Activated CD8-positive, alpha-beta memory T cell treated with anti-CD3 and anti-CD28 coated beads, Interleukin-2, amount 10 ng/mL, durations not matched to agents 7 days and 5 days (primary cell): ENCODE measurements at regions not wholly inside any gene's neighbourhood (a gene's known extent, or its start where the extent isn't known, plus 50 kb on each side); places are given as distances from the start of the nearest gene placed in this dataset.

ENCODE experiments used
- ATAC-seq: fragments of 150-1000 bp; cut with Tn5 transposase; one replicate; pipeline ENCODE4 v1.10.0; 2021; ENCODE audit warnings: moderate library complexity
- CTCF ChIA-PET: fragments of 350-600 bp; sonication (Branson Sonifier 250); formaldehyde crosslinking; loops from one replicate; lab custom pipeline; 2021; ENCODE audit warnings: antibody characterized with exemption; lab: Charles Lee
- DNase-seq: peaks from one replicate; pipeline ENCODE4 v3.0.0-alpha.2; 2020
- H3K27ac Mint-ChIP-seq: one replicate; pipeline ENCODE4 v1.8.0; 2021; ENCODE audit warnings: mild to moderate bottlenecking, mixed read lengths
- H3K27me3 Mint-ChIP-seq: one replicate; pipeline ENCODE4 v1.8.0; 2021; ENCODE audit warnings: mixed read lengths
- H3K36me3 Mint-ChIP-seq: one replicate; pipeline ENCODE4 v1.8.0; 2021; ENCODE audit warnings: mild to moderate bottlenecking, mixed read lengths
- H3K4me1 Mint-ChIP-seq: one replicate; pipeline ENCODE4 v1.8.0; 2021; ENCODE audit warnings: mixed read lengths
- H3K4me3 Mint-ChIP-seq: one replicate; pipeline ENCODE4 v1.8.0; 2021; ENCODE audit warnings: mild to moderate bottlenecking, moderate library complexity, mixed read lengths
- H3K9me3 Mint-ChIP-seq: one replicate; pipeline ENCODE4 v1.8.0; 2022; ENCODE audit warnings: low read depth, mixed read lengths

DNA sequence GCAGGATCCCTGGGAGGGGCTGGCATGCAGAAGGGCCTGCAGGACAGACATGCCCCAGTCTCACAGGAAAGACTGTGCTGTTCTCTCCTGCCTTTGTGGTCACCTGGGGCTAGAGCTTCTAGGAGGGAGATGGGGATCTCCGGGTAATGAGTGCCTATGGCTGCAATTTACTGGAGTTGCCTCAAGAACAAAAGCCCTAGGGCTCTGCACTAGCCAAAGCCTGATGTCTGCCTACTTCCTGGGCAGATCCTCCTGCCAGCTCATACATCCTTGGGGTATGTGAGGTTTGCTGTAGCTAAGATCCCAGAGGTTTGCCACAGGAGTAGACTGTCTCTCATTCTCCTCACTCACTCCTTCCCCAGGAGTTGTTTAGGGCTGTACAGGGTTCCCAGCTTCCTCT, 106.9 kb upstream of the PPFIA2 start:
- CTCF ChIA-PET, result no interaction called here
- H3K9me3 Mint-ChIP-seq, result no peaks in the 10 kb centered on the region
- H3K4me3 Mint-ChIP-seq, result no peak overlapping the region
- ATAC-seq, result no peak
- H3K27me3 Mint-ChIP-seq, result no peaks in the 10 kb centered on the region
- H3K27ac Mint-ChIP-seq, result no peak overlapping the region
- DNase-seq, result no peak
- H3K4me1 Mint-ChIP-seq, result no peaks in the 10 kb centered on the region
- no peaks in the 10 kb centered on the region for H3K36me3 Mint-ChIP-seq

DNA sequence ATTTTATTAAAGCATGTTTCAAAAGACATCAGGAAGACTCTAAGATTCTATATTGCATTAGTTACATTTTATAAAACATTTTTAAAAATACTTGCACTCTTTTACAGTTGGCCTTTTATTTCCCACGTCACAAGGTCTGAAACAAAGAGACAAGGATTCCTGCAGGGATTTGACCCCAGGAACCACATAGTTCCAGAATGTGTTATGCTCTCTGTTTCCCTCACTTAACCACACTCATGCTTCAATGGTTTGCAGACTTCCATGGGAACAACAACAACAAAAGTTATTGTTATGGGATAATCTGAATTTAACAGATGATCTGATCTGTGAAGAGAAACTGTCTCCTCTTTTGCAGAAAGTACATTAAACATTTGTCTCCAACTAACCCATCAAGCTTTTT, 104.3 kb upstream of the PPFIA2 start:
- Mint-ChIP-seq H3K27me3 (no peaks in the 10 kb centered on the region), H3K4me3 (no peak overlapping the region), H3K4me1 (no peaks in the 10 kb centered on the region), H3K9me3 (no peaks in the 10 kb centered on the region), H3K27ac (no peak overlapping the region), H3K36me3 (no peaks in the 10 kb centered on the region)
- CTCF ChIA-PET, result no interaction called here
- no peak for DNase-seq
- ATAC-seq, result no peak

DNA sequence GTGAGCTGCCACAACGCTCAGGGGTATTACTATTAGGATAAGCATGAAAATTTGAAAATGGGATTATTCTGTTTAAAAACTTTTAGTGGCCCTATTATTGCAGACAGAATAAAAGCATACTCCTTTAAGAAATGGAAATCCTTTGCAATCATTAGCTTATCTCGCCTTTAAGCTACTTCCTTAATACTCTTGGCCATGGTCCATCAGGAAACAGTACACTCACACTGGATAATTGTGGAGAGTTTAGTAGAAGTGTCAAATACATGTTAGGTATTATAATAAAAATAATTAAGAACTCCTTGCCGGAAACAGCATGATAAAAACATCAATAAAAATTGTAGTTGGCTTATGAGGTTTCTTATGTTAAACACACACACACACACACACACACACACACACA, 100.4 kb upstream of the PPFIA2 start:
- Mint-ChIP-seq H3K27ac (no peak overlapping the region), H3K4me1 (no peaks in the 10 kb centered on the region), H3K4me3 (no peak overlapping the region), H3K36me3 (no peaks in the 10 kb centered on the region), H3K27me3 (no peaks in the 10 kb centered on the region), H3K9me3 (peaks cover 4% of the 10 kb centered on the region)
- CTCF ChIA-PET, result no interaction called here
- DNase-seq (no peak), ATAC-seq (no peak)

DNA sequence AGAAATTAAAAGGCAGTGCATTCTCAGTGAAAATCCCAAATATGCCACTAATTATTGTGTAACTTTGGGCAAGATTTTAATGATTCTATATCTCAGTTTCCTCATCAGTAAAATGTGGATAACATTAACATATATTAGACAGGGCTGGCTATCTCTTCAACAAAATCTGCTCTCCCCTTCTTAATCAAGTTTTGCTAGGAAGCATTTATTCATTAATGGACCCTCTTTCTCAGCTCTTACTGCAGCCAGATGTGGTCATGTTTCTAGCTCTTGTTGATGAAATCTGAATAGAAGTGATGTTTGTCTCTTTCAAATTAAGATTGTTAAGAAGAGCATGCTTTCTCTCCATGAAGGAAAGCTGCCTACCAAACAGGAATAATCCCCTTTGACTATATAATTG, 84.4 kb upstream of the PPFIA2 start:
- no peaks in the 10 kb centered on the region for H3K27me3 Mint-ChIP-seq
- H3K27ac Mint-ChIP-seq, result no peak overlapping the region
- no peak overlapping the region for H3K4me3 Mint-ChIP-seq
- no peaks in the 10 kb centered on the region for H3K4me1 Mint-ChIP-seq
- CTCF ChIA-PET, result no interaction called here
- no peak for DNase-seq
- no peaks in the 10 kb centered on the region for H3K9me3 Mint-ChIP-seq
- no peak for ATAC-seq
- no peaks in the 10 kb centered on the region for H3K36me3 Mint-ChIP-seq

DNA sequence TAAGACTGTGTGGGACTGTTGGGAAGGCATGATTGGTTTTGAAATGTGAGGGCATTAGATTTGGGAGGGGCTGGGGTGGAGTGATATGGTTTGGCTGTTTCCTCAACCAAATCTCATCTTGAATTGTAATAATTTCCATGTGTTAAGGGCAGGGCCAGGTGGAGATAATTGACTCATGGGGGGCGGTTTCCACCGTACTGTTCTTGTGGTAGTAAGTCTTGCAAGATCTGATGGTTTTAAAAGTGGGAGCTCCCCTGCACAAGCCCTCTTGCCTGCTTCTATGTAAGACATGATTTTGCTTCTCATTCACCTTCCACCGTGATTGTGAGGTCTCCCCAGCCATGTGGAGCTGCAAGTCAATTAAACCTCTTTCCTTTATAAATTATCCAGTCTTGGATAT, 76.6 kb upstream of the PPFIA2 start:
- Mint-ChIP-seq H3K27ac (no peak overlapping the region), H3K4me1 (no peaks in the 10 kb centered on the region), H3K9me3 (peaks cover 7% of the 10 kb centered on the region), H3K4me3 (no peak overlapping the region), H3K36me3 (no peaks in the 10 kb centered on the region), H3K27me3 (no peaks in the 10 kb centered on the region)
- CTCF ChIA-PET, result no interaction called here
- ATAC-seq, result no peak
- DNase-seq, result no peak

DNA sequence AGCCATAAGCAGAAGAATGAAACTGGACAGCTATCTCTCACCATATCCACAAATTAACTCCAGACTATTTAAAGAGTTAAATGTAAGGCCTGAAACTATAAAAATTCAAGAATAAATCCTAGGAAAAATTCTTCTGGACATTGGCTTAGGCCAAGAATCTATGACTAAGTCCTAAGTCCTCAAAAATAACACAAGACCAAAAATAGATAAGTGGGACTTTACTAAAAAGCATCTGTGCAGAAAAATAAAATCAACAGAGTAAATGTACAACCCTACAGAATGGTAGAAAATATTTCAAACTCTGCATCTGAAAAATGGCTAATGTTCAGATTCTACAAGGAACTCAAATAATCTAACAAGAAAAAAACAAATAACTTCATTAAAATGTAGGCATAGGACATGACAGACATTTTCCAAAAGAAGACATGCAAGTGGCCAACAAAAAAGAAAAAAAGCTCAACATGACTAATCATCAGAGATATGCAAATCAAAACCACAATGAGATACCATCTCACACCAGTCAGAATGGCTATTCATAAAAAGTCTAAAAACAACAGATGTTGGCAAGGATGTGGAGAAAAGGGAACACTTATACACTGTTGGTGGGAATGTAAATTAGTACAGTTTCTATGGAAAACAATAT, 61.0 kb upstream of the PPFIA2 start:
- no peaks in the 10 kb centered on the region for H3K27me3 Mint-ChIP-seq
- peaks cover 2% of the 10 kb centered on the region for H3K4me1 Mint-ChIP-seq
- H3K27ac Mint-ChIP-seq, result no peak overlapping the region
- H3K36me3 Mint-ChIP-seq, result no peaks in the 10 kb centered on the region
- DNase-seq, result no peak
- no peaks in the 10 kb centered on the region for H3K9me3 Mint-ChIP-seq
- no peak overlapping the region for H3K4me3 Mint-ChIP-seq
- CTCF ChIA-PET, result no interaction called here
- no peak for ATAC-seq

DNA sequence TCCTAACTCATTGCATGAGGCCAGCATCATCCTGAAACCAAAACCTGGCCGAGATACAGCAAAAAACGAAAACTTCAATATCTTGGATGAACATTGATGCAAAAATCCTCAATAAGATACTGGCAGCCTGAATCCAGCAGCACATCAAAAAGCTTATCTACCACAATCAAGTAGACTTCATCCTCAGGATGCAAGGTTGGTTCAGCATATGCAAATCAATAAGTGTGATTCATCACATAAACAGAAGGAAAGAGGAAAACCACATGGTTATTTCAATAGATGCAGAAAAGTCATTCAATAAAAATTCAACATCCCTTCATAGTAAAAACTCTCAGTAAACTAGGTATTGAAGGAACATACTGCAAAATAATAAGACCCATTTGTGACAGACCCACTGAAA, 56.5 kb upstream of the PPFIA2 start:
- H3K4me3 Mint-ChIP-seq, result no peak overlapping the region
- ATAC-seq (no peak), DNase-seq (no peak)
- CTCF ChIA-PET, result no interaction called here
- H3K36me3 Mint-ChIP-seq, result no peaks in the 10 kb centered on the region
- peaks cover 2% of the 10 kb centered on the region for H3K4me1 Mint-ChIP-seq
- no peak overlapping the region for H3K27ac Mint-ChIP-seq
- H3K27me3 Mint-ChIP-seq, result no peaks in the 10 kb centered on the region
- H3K9me3 Mint-ChIP-seq, result no peaks in the 10 kb centered on the region

DNA sequence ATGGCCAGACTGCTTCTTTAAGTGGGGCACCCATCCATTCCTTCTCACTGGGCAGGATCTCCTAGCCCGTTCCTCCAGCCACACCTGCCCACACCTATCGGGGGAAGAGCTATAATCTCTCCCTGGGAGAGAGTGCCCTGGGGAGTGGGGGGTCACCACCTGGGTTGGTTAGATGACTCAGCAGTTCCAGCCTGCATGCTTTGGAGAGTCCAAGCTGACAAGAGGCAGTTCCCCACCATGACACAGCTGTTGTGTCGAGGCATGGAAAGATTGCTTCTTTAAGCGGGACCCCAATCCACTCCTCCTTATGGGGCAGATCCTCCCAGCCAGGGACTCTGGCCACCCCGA, 52.6 kb upstream of the PPFIA2 start:
- CTCF ChIA-PET, result no interaction called here
- Mint-ChIP-seq H3K4me3 (no peak overlapping the region), H3K27me3 (no peaks in the 10 kb centered on the region), H3K36me3 (no peaks in the 10 kb centered on the region), H3K9me3 (no peaks in the 10 kb centered on the region), H3K27ac (no peak overlapping the region), H3K4me1 (peaks cover 2% of the 10 kb centered on the region)
- DNase-seq (no peak), ATAC-seq (no peak)

DNA sequence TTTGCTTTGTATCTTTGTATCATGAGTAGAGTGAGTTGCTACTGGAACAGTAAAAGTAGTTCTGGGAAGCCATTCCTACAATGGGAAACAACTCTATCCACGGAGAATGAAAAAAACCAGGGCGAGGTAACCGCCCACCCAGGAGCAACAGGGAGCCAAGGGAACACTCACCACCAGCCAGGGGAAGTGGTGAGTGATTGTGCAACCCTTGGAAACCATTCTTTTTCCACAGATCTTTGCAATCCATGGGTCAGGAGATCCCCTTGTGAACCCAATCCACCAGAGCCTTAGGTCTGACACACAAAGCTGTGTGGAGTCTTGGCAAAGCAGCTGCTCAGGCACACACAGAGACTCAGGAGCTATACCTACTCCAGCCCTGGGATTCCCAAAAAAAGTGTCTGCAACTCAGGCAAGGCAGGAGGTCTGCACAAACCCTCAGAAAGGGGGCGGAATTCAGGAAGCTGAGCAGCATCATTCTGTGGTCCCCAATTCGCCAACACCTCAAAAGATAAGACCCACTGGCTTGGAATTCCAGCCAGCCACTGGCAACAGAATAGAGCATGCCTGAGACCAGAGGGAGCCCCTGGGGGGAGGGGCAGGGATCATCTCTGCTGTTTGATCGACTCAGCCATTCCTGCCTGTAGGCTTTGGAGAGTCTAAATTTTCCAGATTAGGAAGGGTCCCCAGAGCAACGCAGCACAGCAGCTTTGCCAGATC, 52.1 kb upstream of the PPFIA2 start:
- DNase-seq (no peak), ATAC-seq (no peak)
- Mint-ChIP-seq H3K36me3 (no peaks in the 10 kb centered on the region), H3K27ac (no peak overlapping the region), H3K4me1 (peaks cover 2% of the 10 kb centered on the region), H3K27me3 (no peaks in the 10 kb centered on the region), H3K4me3 (no peak overlapping the region), H3K9me3 (no peaks in the 10 kb centered on the region)
- CTCF ChIA-PET, result no interaction called here

DNA sequence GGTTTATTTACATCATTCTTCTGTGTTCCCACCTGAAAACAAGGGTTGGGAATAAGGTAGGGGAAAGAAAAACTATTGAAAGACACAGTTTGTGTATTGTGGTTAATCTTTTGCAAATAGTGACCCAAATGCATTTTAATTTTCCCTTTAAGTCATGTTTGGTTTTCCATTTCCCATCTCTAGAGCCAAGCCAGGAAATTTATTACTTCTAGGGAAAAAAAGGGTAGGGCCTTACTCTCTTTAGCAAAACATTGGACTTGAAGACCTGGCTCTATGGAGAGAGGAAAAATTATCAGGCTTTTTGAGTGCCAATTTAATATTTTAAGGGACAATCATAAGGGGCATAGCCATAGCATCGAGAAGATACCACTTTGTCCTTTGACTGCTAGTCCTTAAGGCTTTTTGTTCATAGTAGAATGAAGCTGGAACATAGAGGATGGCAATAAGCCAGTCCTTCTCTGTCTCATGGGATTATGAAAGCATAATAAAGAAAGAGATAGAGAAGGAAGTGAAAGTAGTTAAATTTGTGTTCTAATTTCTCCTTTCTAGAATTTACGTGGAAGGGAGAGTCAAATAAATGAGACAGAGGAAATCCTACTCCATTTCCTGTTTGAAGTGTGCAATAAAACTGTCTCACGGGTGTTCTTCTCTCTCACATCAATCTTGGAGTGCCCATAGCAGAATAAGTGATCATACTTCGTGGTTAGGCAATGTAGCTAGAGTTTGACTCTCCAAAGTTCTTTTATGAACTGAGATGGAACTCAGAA, 50.9 kb upstream of the PPFIA2 start:
- Mint-ChIP-seq H3K4me1 (no peaks in the 10 kb centered on the region), H3K9me3 (no peaks in the 10 kb centered on the region), H3K27me3 (no peaks in the 10 kb centered on the region), H3K36me3 (no peaks in the 10 kb centered on the region), H3K27ac (no peak overlapping the region), H3K4me3 (no peak overlapping the region)
- CTCF ChIA-PET, result no interaction called here
- ATAC-seq (no peak), DNase-seq (no peak)

DNA sequence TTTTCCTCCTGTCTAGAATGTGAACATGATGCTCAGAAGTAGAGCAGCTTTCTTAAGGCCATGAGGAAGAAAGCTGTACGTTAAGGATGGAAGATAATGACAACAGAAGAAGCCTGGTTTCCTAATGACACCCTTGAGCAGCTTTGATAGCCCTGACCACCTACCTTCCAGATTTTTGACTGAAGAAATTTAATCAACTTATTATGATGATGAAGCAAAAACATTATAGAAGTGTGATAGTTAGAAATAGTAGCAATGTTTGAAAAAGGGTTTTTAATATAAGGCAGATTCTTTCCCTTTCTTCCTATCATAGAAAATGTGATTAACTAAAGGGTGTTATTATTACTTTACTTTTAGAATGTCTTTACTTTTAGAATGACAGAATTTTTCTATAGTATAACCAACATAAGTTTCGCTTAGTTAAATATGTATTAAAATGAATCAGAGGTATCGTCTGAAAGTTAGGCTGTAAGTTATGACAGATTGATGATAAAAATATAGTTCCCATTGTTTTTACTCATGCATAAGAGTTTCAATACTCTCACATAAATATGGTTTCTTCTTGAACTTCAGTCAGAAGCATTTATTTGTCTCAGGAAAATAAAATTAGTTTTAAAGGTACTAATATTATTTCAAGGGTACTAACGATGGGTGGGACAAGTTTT, 50.1 kb upstream of the PPFIA2 start:
- no peak overlapping the region for H3K27ac Mint-ChIP-seq
- DNase-seq (no peak), ATAC-seq (no peak)
- no peak overlapping the region for H3K4me3 Mint-ChIP-seq
- no peaks in the 10 kb centered on the region for H3K4me1 Mint-ChIP-seq
- no peaks in the 10 kb centered on the region for H3K36me3 Mint-ChIP-seq
- CTCF ChIA-PET, result no interaction called here
- no peaks in the 10 kb centered on the region for H3K9me3 Mint-ChIP-seq
- no peaks in the 10 kb centered on the region for H3K27me3 Mint-ChIP-seq
